SK-N-MC (cell line): ENCODE measurements at regions not wholly inside any gene's neighbourhood (a gene's known extent, or its start where the extent isn't known, plus 50 kb on each side); places are given as distances from the start of the nearest gene placed in this dataset.

ENCODE experiments used
- FOXP2 ChIP-seq: optimal IDR thresholded peaks from 2 replicates; pipeline ENCODE3; 2011; ENCODE audit warnings: mild to moderate bottlenecking, moderate library complexity; ENCODE audit not compliant: insufficient read depth; ENCODE audit errors: extremely low read length, control extremely low read depth
- POLR2AphosphoS5 ChIP-seq: IDR thresholded peaks from 2 replicates; pipeline ENCODE4 v1.6.1; 2012; ENCODE audit warnings: mild to moderate bottlenecking, low read depth, low read length, borderline replicate concordance

- no peak for TF ChIP-seq FOXP2
- no peak for TF ChIP-seq POLR2AphosphoS5
Observed at GRCh38 chrX:3780564-3780963, 67.1 kb upstream of the PRKX start.
